BLaER1 (cell line): ENCODE measurements at regions not wholly inside any gene's neighbourhood (a gene's known extent, or its start where the extent isn't known, plus 50 kb on each side); places are given as distances from the start of the nearest gene placed in this dataset.
"Not testable (repeated sequence)": the region's sequence is repeated elsewhere in the genome, so short reads cannot be mapped to it uniquely, and the experiment has no call there.

Experiments
- H3K27ac ChIP-seq: shearing (Covaris generic); formaldehyde crosslinking; 2 replicates; pipeline ENCODE4 v1.8.1; 2022
- H3K27me3 ChIP-seq: shearing (Covaris generic); formaldehyde crosslinking; 2 replicates; pipeline ENCODE4 v1.8.1; 2022
- H3K36me3 ChIP-seq: shearing (Covaris generic); formaldehyde crosslinking; 2 replicates; pipeline ENCODE4 v1.8.1; 2022
- H3K4me1 ChIP-seq: shearing (Covaris generic); formaldehyde crosslinking; 2 replicates; pipeline ENCODE4 v1.8.1; 2022
- H3K4me2 ChIP-seq: shearing (Covaris generic); formaldehyde crosslinking; 2 replicates; pipeline ENCODE4 v1.8.1; 2022
- H3K4me3 ChIP-seq: shearing (Covaris generic); formaldehyde crosslinking; 2 replicates; pipeline ENCODE4 v1.8.1; 2022
- H3K9ac ChIP-seq: shearing (Covaris generic); formaldehyde crosslinking; 2 replicates; pipeline ENCODE4 v1.8.1; 2022
- H3K9me3 ChIP-seq: shearing (Covaris generic); formaldehyde crosslinking; 2 replicates; pipeline ENCODE4 v1.8.1; 2022
- H4K20me1 ChIP-seq: shearing (Covaris generic); formaldehyde crosslinking; 2 replicates; pipeline ENCODE4 v1.8.1; 2022
- Cebpa-rat ChIP-seq: shearing (Covaris generic); IDR thresholded peaks from 2 replicates; pipeline ENCODE4 v1.8.1; 2022

DNA sequence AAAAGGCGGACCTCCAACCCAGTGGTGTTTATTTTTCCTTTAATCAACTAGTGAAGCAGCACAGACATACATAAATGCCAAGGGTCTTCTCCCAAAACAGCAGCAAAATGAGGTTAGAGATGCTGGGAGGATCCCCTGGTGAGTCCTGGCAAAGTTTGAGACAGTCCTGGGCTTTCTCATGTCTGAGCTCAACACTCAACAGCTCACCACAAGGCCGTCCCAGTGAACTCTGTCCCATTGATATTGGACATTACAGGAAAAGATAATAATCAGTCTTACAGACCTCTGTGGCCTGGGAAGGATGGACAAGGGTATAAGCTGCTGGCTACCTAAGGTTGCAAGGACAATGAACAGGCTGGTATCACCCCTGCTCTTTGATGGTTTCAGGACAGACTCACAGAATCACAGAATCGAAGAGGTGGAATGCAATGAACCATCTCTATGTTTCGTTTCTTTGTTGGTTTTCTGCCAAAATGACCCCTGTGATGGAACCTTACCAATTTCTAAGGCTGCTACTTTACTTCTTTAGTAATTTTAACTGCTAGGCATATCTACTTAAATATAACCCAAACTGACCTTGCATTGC, 551.8 kb downstream of the RAB28 start:
- no peaks in the 10 kb centered on the region for H3K27me3 ChIP-seq
- H3K4me2 ChIP-seq: no peak overlapping the region
- H3K4me1 ChIP-seq: no peaks in the 10 kb centered on the region
- H3K36me3 ChIP-seq: no peaks in the 10 kb centered on the region
- H4K20me1 ChIP-seq: no peaks in the 10 kb centered on the region
- H3K27ac ChIP-seq: no peak overlapping the region
- no peaks in the 10 kb centered on the region for H3K9me3 ChIP-seq
- H3K4me3 ChIP-seq: no peak overlapping the region
- no peak for TF ChIP-seq Cebpa-rat
- H3K9ac ChIP-seq: no peak overlapping the region

DNA sequence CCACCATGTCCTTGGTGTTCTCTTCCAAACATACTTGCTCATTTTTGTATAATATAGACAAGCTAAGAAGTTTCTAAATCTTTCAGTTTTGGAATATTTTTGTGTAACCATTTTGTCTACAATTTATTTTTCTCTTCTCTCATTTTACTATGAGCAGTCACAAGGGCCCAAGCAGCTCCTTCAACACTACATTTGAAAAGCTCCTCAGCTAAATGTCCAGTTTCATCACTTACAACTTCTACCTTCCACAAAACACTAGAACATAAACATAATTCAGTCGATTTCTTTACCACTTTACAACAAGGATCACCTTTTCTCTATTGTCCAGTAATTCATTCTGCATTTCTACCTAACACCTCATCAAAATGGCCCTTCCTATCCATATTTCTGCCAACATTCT, 554.4 kb downstream of the RAB28 start:
- no peaks in the 10 kb centered on the region for H3K27me3 ChIP-seq
- no peaks in the 10 kb centered on the region for H3K36me3 ChIP-seq
- no peak overlapping the region for H3K9ac ChIP-seq
- H3K9me3 ChIP-seq: no peaks in the 10 kb centered on the region
- no peak for TF ChIP-seq Cebpa-rat
- H4K20me1 ChIP-seq: no peaks in the 10 kb centered on the region
- peaks cover 8% of the 10 kb centered on the region for H3K4me1 ChIP-seq
- no peak overlapping the region for H3K4me2 ChIP-seq
- no peak overlapping the region for H3K4me3 ChIP-seq
- H3K27ac ChIP-seq: no peak overlapping the region

DNA sequence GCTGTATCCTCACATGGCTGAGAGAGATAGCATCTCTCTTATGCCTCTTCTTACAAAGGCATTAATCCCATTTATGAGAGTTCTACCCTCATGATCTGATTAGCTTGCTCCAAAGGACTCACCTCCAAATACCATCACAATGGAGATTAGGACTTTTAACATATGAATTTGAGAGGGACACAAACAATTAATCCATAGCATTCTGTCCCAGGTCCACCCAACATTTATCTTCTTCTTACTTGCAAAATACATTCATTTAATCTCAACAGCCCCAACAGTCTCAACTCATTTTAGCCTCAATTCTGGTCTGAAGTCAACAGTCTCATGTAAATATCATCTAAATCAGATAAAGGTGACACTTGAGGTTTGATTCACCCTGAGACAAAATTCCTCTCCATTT, 555.4 kb downstream of the RAB28 start:
- no peak for TF ChIP-seq Cebpa-rat
- Histone ChIP-seq H3K27ac (no peak overlapping the region), H3K4me1 (peaks cover 8% of the 10 kb centered on the region), H3K4me3 (no peak overlapping the region), H3K9me3 (no peaks in the 10 kb centered on the region), H4K20me1 (no peaks in the 10 kb centered on the region), H3K27me3 (no peaks in the 10 kb centered on the region), H3K4me2 (no peak overlapping the region), H3K9ac (no peak overlapping the region), H3K36me3 (no peaks in the 10 kb centered on the region)

DNA sequence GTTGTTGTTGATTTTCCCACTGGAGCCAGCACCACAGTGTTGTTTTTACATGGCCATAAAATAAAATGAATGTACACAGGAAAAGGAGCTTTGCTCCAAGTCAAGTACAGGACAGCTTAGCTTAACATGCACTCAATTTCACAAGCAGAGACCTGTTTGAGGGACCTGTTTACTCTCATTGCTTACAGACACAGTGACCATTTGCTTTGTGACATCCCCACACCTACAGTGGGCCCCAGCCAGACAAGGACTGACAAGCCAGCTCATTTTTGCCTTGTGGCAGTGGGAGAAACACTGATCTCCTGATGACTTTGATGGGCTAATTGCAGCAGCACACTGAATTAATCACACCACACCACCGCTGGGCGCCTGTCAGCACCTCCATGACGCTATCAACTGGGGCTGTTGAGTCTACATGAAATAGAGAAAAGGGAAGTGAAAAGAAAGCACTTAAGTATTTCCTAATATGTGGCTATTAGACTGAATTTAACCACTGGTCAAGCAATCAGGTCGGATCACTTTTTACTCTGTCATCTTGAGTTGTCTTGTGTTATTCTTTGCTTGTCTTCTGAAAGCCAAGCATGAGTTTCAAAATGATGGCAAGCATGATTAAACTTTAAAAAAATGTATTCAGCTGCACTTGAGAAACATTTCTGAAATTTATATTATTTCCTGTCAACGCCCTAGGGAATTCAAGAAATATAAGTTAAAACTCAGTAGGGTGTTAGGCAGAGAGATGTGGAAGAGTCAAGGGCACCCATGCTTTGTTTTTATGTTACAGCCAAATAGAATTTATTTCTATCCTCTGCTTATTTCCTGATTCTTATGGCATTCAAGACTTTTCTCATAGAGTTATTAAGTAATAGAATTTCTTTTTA, 557.7 kb downstream of the RAB28 start:
- Histone ChIP-seq H3K4me2 (peak overlapping the region; percentile 21; the same call in 1 of the 2 replicates), H3K27ac (no peak overlapping the region), H3K4me1 (peaks cover 8% of the 10 kb centered on the region), H3K4me3 (no peak overlapping the region), H4K20me1 (no peaks in the 10 kb centered on the region), H3K27me3 (no peaks in the 10 kb centered on the region), H3K9ac (no peak overlapping the region), H3K36me3 (no peaks in the 10 kb centered on the region), H3K9me3 (no peaks in the 10 kb centered on the region)
- TF ChIP-seq Cebpa-rat: no peak

DNA sequence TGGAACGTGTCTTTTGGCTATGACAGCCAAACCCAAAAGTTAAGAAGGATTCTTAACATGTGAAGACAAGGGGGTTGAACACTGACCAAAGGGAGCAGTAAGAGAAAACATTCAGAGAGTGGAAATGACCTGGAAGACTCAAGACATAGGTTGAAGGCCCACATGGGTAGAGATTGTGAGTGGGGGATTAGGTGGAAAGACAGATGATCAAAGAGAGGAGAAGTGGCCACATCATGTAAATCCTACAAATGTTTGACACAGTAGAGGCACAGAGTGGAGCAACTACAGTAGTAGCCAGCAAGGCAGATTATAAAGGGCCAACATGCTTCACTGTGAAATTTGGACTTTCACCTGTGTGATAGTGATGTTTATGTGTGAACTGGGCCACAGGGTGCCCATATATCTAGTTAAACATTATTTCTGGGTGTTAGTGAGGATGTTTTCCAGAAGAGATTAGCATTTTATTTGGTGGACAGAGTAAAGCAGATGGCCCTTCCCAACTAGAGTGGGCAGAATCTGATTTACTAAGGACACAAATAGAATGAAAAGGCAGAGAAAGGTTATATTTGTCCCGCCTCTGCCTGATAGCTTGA, 559.3 kb downstream of the RAB28 start:
- Histone ChIP-seq H4K20me1 (no peaks in the 10 kb centered on the region), H3K9me3 (no peaks in the 10 kb centered on the region), H3K9ac (no peak overlapping the region), H3K4me3 (no peak overlapping the region), H3K4me2 (no peak overlapping the region), H3K27me3 (no peaks in the 10 kb centered on the region), H3K36me3 (no peaks in the 10 kb centered on the region), H3K4me1 (peaks cover 8% of the 10 kb centered on the region), H3K27ac (no peak overlapping the region)
- no peak for TF ChIP-seq Cebpa-rat

DNA sequence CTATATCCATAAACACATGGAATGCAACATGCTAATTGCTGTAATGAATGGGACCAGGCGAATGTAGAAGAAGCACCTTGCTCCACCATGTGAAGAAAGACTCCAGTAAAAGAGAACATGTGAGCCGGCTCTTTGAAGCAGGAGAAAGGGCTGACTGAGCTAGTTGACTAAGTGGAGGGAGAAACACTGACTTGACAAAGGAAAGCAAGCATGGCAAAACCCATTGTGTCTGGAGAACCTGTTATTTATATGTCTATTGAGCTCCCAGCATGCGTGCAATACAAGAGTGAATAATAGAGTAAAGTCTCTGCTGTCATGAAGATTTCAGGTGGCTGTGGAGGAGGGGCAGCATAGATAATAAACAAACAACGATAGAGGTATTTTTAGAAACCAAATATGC, 559.9 kb downstream of the RAB28 start:
- no peak overlapping the region for H3K9ac ChIP-seq
- TF ChIP-seq Cebpa-rat: no peak
- H3K36me3 ChIP-seq: no peaks in the 10 kb centered on the region
- no peaks in the 10 kb centered on the region for H4K20me1 ChIP-seq
- no peaks in the 10 kb centered on the region for H3K27me3 ChIP-seq
- peaks cover 8% of the 10 kb centered on the region for H3K4me1 ChIP-seq
- no peak overlapping the region for H3K4me2 ChIP-seq
- H3K9me3 ChIP-seq: no peaks in the 10 kb centered on the region
- no peak overlapping the region for H3K27ac ChIP-seq
- no peak overlapping the region for H3K4me3 ChIP-seq

DNA sequence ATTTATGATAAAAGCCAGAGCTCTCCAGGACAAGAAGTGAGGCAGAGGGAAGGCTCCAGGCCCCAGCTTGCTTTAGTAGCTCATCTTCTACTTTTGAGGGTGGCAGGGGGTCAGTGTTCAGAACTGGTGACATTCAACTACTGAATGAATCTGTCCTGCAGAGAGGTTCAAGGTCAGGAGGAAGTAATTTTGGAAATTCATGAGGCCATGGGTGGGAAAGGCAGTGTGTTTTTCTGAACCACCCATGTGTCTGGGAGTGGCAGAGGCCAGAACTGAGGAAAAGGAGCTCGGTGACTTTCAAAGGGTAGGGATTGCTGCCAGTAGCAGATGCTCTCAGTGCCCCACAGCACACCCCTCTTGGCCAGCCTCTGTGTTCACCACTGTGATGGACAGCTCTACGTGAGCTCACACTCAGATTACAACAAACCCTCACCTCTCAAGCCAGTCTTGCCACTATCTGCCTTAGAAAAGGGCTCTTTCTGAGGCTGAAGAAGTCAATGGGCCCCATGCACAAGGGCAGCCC, 571.2 kb downstream of the RAB28 start:
- Histone ChIP-seq H3K36me3 (no peaks in the 10 kb centered on the region), H3K4me1 (no peaks in the 10 kb centered on the region), H3K27ac (no peak overlapping the region), H3K4me2 (no peak overlapping the region), H3K27me3 (no peaks in the 10 kb centered on the region), H3K4me3 (no peak overlapping the region), H3K9me3 (peaks cover 5% of the 10 kb centered on the region), H3K9ac (no peak overlapping the region), H4K20me1 (no peaks in the 10 kb centered on the region)
- no peak for TF ChIP-seq Cebpa-rat

DNA sequence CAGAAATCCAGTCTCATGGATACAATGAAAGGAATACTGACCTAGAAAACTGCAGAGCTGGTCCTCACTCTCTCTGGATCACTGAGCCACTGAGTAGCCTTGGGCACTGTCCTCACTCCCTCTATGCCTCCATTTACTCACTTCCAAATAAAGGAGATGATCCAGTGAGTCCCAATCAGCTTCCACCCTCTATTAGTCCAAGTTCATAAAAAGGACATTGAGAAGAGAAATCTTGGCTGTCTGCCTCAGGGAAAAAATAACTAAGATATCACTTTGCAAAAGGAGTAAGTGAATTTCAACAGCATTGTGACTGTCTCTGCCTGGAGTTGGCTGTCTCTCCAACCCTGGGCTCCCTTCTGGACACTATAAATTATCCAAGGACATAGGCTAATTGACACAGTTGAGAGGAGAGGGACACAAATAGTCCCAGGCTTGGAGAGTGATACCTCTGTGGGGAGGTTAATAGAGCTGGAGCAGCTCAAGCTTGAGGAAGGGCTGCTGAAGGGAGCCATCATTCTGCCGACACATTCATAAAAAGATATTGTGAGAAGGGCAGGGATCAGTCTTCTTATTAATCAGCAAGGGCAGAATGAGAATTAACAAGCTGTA, 572.3 kb downstream of the RAB28 start:
- Histone ChIP-seq H3K36me3 (no peaks in the 10 kb centered on the region), H3K27ac (no peak overlapping the region), H3K4me2 (no peak overlapping the region), H4K20me1 (no peaks in the 10 kb centered on the region), H3K27me3 (no peaks in the 10 kb centered on the region), H3K4me3 (no peak overlapping the region), H3K9ac (no peak overlapping the region), H3K4me1 (no peaks in the 10 kb centered on the region), H3K9me3 (peaks cover 5% of the 10 kb centered on the region)
- TF ChIP-seq Cebpa-rat: no peak

DNA sequence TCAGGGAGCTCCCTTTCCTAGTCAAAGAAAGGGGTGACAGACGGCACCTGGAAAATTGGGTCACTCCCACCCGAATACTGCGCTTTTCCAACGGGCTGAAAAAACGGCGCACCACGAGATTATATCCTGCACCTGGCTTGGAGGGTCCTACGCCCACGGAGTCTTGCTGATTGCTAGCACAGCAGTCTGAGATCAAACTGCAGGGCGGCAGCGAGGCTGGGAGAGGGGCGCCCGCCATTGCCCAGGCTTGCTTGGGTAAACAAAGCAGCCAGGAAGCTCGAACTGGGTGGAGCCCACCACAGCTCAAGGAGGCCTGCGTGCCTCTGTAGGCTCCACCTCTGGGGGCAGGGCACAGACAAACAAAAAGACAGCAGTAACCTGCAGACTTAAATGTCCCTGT, 580.5 kb downstream of the RAB28 start:
- H3K4me1 ChIP-seq, H3K9ac ChIP-seq, H3K9me3 ChIP-seq, H4K20me1 ChIP-seq, H3K4me3 ChIP-seq, H3K27me3 ChIP-seq, H3K36me3 ChIP-seq, H3K4me2 ChIP-seq, H3K27ac ChIP-seq: not testable (repeated sequence)

DNA sequence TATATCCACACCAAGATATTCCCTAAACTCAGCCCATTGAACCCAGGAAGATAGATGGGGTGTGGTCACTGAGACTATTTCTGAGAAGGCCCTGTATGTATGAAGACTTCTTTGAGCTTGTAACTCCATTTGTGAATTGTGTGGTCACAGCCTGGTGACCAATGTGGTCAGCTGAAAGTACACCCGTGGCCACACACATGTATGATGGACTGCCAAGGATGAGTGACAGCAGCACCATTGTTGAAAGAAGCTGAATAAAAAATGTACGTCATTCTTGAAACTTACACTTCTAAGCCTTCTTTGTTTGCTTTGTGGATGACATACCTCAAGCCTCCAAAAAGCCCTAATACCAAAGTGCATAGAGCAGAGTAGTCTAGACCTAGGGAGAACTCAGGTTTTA, 581.4 kb downstream of the RAB28 start:
- Histone ChIP-seq H4K20me1 (no peaks in the 10 kb centered on the region), H3K4me3 (no peak overlapping the region), H3K27me3 (no peaks in the 10 kb centered on the region), H3K9ac (no peak overlapping the region), H3K36me3 (no peaks in the 10 kb centered on the region), H3K9me3 (no peaks in the 10 kb centered on the region), H3K27ac (no peak overlapping the region), H3K4me2 (no peak overlapping the region), H3K4me1 (no peaks in the 10 kb centered on the region)
- no peak for TF ChIP-seq Cebpa-rat
